ENCODE measurements at regions not wholly inside any gene's neighbourhood (a gene's known extent, or its start where the extent isn't known, plus 50 kb on each side); places are given as distances from the start of the nearest gene placed in this dataset.

GRCh38 chr4:3858765-3859388, 92.7 kb downstream of the ADRA2C start:
- TF ChIP-seq CTCF (IDR thresholded peaks at IDR 0.05), result no peak
- TF ChIP-seq POLR2A (IDR thresholded peaks at IDR 0.05), result no peak

Measured in right lobe of liver (tissue), 4 donors.